ENCODE measurements at regions not wholly inside any gene's neighbourhood (a gene's known extent, or its start where the extent isn't known, plus 50 kb on each side); places are given as distances from the start of the nearest gene placed in this dataset.

GRCh38 chr18:45386041-45386655, 229.1 kb upstream of the SLC14A2 start:
- DNase-seq: no peak

- no peak for DNase-seq
These were observed 228.0 kb upstream of the SLC14A2 start for GRCh38 chr18:45387229-45387628.

- no peak for DNase-seq
These were observed 216.8 kb upstream of the SLC14A2 start for GRCh38 chr18:45398448-45398847.

- DNase-seq: no peak
These were observed 216.1 kb upstream of the SLC14A2 start for GRCh38 chr18:45399146-45399545.

GRCh38 chr18:45399643-45400042, 215.6 kb upstream of the SLC14A2 start:
- DNase-seq: no peak

GRCh38 chr18:45402485-45403056, 212.7 kb upstream of the SLC14A2 start:
- no peak for DNase-seq

- no peak for DNase-seq
These were observed 211.8 kb upstream of the SLC14A2 start for GRCh38 chr18:45403341-45404049.

- DNase-seq: no peak
These were observed 207.1 kb upstream of the SLC14A2 start for GRCh38 chr18:45408218-45408617.

GRCh38 chr18:45409971-45410370, 205.3 kb upstream of the SLC14A2 start:
- no peak for DNase-seq

- no peak for DNase-seq
These were observed 202.7 kb upstream of the SLC14A2 start for GRCh38 chr18:45412577-45412976.

GRCh38 chr18:45413180-45413836, 202.0 kb upstream of the SLC14A2 start:
- no peak for DNase-seq

- no peak for DNase-seq
These were observed 199.7 kb upstream of the SLC14A2 start for GRCh38 chr18:45415614-45416013.

- no peak for DNase-seq
These were observed 199.1 kb upstream of the SLC14A2 start for GRCh38 chr18:45416168-45416567.

- DNase-seq: no peak
These were observed 197.9 kb upstream of the SLC14A2 start for GRCh38 chr18:45417392-45417791.

- DNase-seq: no peak
These were observed 191.6 kb upstream of the SLC14A2 start for GRCh38 chr18:45423659-45424058.

GRCh38 chr18:45430041-45430440, 185.2 kb upstream of the SLC14A2 start:
- no peak for DNase-seq

GRCh38 chr18:45435810-45436209, 179.5 kb upstream of the SLC14A2 start:
- no peak for DNase-seq

GRCh38 chr18:45437366-45437765, 177.9 kb upstream of the SLC14A2 start:
- no peak for DNase-seq

- no peak for DNase-seq
These were observed 175.2 kb upstream of the SLC14A2 start for GRCh38 chr18:45439851-45440645.

GRCh38 chr18:45441110-45441847, 174.0 kb upstream of the SLC14A2 start:
- DNase-seq: no peak

GRCh38 chr18:45444040-45444439, 171.2 kb upstream of the SLC14A2 start:
- DNase-seq: no peak
